HEK293 (cell line): ENCODE measurements at regions not wholly inside any gene's neighbourhood (a gene's known extent, or its start where the extent isn't known, plus 50 kb on each side); places are given as distances from the start of the nearest gene placed in this dataset.
"Not testable (repeated sequence)": the region's sequence is repeated elsewhere in the genome, so short reads cannot be mapped to it uniquely, and the experiment has no call there.

ENCODE experiments used
- CTCF ChIA-PET: fragments of 350-600 bp; formaldehyde crosslinking; extraction: SDS; loops from one replicate; lab custom pipeline; 2021; ENCODE audit warnings: antibody characterized with exemption; lab: Yijun Ruan, JAX
- POLR2A ChIA-PET: fragments of 300-600 bp; formaldehyde crosslinking; extraction: SDS; loops from one replicate; lab custom pipeline; 2020; ENCODE audit warnings: antibody characterized with exemption, inconsistent platforms; lab: Yijun Ruan, JAX
- H3K27ac ChIP-seq: fragments of 200-500 bp; sonication (Bioruptor generic); 2 replicates; pipeline ENCODE4 v1.5.1; 2014; ENCODE audit warnings: low read depth, low read length, control low read depth, inconsistent platforms; ENCODE audit errors: extremely low read depth
- H3K36me3 ChIP-seq, 2 experiments: fragments of 200-500 bp in 1 of 2; sonication (Bioruptor generic) in 1 of 2; 1 replicate in 1 of 2; 2 replicates in 1 of 2; pipeline ENCODE4 v1.5.1; 2014 to 2017; ENCODE audit warnings: inconsistent platforms in 2 of 2, low read length in 2 of 2; ENCODE audit not compliant: control insufficient read depth in 2 of 2, insufficient read depth in 1 of 2
- H3K4me1 ChIP-seq: fragments of 200-500 bp; sonication (Bioruptor generic); 2 replicates; pipeline ENCODE4 v1.5.1; 2014; ENCODE audit warnings: mild to moderate bottlenecking, low read length, inconsistent platforms; ENCODE audit not compliant: control insufficient read depth, insufficient read depth
- H3K4me3 ChIP-seq: 2 replicates; pipeline ENCODE4 v1.5.1; 2011; ENCODE audit warnings: low read depth, mild to moderate bottlenecking, control low read depth, low read length, moderate library complexity
- H3K9me3 ChIP-seq: fragments of 200-500 bp; sonication (Bioruptor generic); 2 replicates; pipeline ENCODE4 v1.5.1; 2014; ENCODE audit warnings: low read depth, low read length, inconsistent platforms; ENCODE audit not compliant: control insufficient read depth, insufficient read depth
- HOXD13 ChIP-seq: sonication (generic); formaldehyde crosslinking; IDR thresholded peaks from 2 replicates; pipeline ENCODE4 v1.8.0; 2022; ENCODE audit warnings: missing genetic modification reagents, borderline replicate concordance
- INSM2 ChIP-seq: fragments of 450-650 bp; formaldehyde crosslinking; IDR thresholded peaks from 2 replicates; pipeline ENCODE4 v1.5.1; 2016; ENCODE audit warnings: missing biosample characterization, missing genetic modification characterization
- KLF17 ChIP-seq: fragments of 450-650 bp; formaldehyde crosslinking; IDR thresholded peaks from 2 replicates; pipeline ENCODE4 v1.5.1; 2016; ENCODE audit warnings: missing biosample characterization, missing genetic modification characterization
- WT1 ChIP-seq: fragments of 450-650 bp; formaldehyde crosslinking; IDR thresholded peaks from 2 replicates; pipeline ENCODE4 v1.5.1; 2016; ENCODE audit warnings: missing biosample characterization, missing genetic modification characterization
- YY1 ChIP-seq: fragments of 450-650 bp; formaldehyde crosslinking; IDR thresholded peaks from 2 replicates; pipeline ENCODE4 v1.5.1; 2018; ENCODE audit warnings: missing biosample characterization, missing genetic modification characterization
- ZNF214 ChIP-seq: fragments of 450-650 bp; formaldehyde crosslinking; IDR thresholded peaks from 2 replicates; pipeline ENCODE4 v1.5.1; 2017; ENCODE audit warnings: missing biosample characterization, mild to moderate bottlenecking, missing genetic modification characterization, borderline replicate concordance
- ZNF24 ChIP-seq: fragments of 450-650 bp; formaldehyde crosslinking; IDR thresholded peaks from 2 replicates; pipeline ENCODE4 v1.5.1; 2016; ENCODE audit warnings: missing biosample characterization, missing genetic modification characterization
- ZNF302 ChIP-seq: fragments of 450-650 bp; formaldehyde crosslinking; IDR thresholded peaks from 2 replicates; pipeline ENCODE4 v1.5.1; 2016; ENCODE audit warnings: missing biosample characterization, missing genetic modification characterization, low read depth
- ZNF350 ChIP-seq: fragments of 450-650 bp; formaldehyde crosslinking; IDR thresholded peaks from 2 replicates; pipeline ENCODE4 v1.5.0; 2017; ENCODE audit warnings: missing biosample characterization, mild to moderate bottlenecking, missing genetic modification characterization
- ZNF362 ChIP-seq: fragments of 450-650 bp; formaldehyde crosslinking; IDR thresholded peaks from 2 replicates; pipeline ENCODE4 v1.5.1; 2016; ENCODE audit warnings: missing biosample characterization, missing genetic modification characterization
- ZNF404 ChIP-seq: fragments of 450-650 bp; formaldehyde crosslinking; IDR thresholded peaks from 2 replicates; pipeline ENCODE4 v1.5.1; 2017; ENCODE audit warnings: missing biosample characterization, missing genetic modification characterization
- ZNF449 ChIP-seq: fragments of 450-650 bp; formaldehyde crosslinking; IDR thresholded peaks from 2 replicates; pipeline ENCODE4 v1.5.1; 2017; ENCODE audit warnings: missing biosample characterization, mild to moderate bottlenecking, missing genetic modification characterization, moderate library complexity
- ZNF514 ChIP-seq: fragments of 450-650 bp; formaldehyde crosslinking; IDR thresholded peaks from 2 replicates; pipeline ENCODE4 v1.5.1; 2016; ENCODE audit warnings: missing biosample characterization, missing genetic modification characterization
- ZNF521 ChIP-seq: fragments of 450-650 bp; formaldehyde crosslinking; IDR thresholded peaks from 2 replicates; pipeline ENCODE4 v1.5.1; 2017; ENCODE audit warnings: missing biosample characterization, mild to moderate bottlenecking, missing genetic modification characterization
- ZNF544 ChIP-seq: fragments of 450-650 bp; formaldehyde crosslinking; IDR thresholded peaks from 2 replicates; pipeline ENCODE4 v1.5.0; 2017; ENCODE audit warnings: missing biosample characterization, missing genetic modification characterization
- ZNF555 ChIP-seq: fragments of 450-650 bp; formaldehyde crosslinking; conservative IDR thresholded peaks from 2 replicates; pipeline ENCODE4 v1.5.1; 2017; ENCODE audit warnings: missing biosample characterization, mild to moderate bottlenecking, missing genetic modification characterization, inconsistent platforms
- ZNF704 ChIP-seq: fragments of 450-650 bp; formaldehyde crosslinking; IDR thresholded peaks from 2 replicates; pipeline ENCODE4 v1.5.1; 2016; ENCODE audit warnings: missing biosample characterization, missing genetic modification characterization
- ZNF830 ChIP-seq: fragments of 450-650 bp; IDR thresholded peaks from 2 replicates; pipeline ENCODE4 v1.5.0; 2018; ENCODE audit warnings: missing biosample characterization, missing genetic modification characterization, low read depth, mild to moderate bottlenecking, moderate library complexity

GRCh38 chr3:104043001-104043543, 1323.6 kb upstream of the ALCAM start:
- H3K4me1 ChIP-seq, POLR2A ChIA-PET, H3K27ac ChIP-seq, H3K9me3 ChIP-seq, H3K36me3 ChIP-seq, CTCF ChIA-PET, H3K4me3 ChIP-seq: not testable (repeated sequence)

GRCh38 chr3:104044002-104044401, 1322.7 kb upstream of the ALCAM start:
- CTCF ChIA-PET, result no interaction called here
- H3K4me1 ChIP-seq, result no peaks in the 10 kb centered on the region

GRCh38 chr3:104066658-104067057, 1300.1 kb upstream of the ALCAM start:
- Histone ChIP-seq H3K36me3 (no peaks in the 10 kb centered on the region), H3K4me3 (no peak overlapping the region), H3K9me3 (no peaks in the 10 kb centered on the region), H3K4me1 (no peaks in the 10 kb centered on the region), H3K27ac (no peak overlapping the region)
- TF ChIP-seq INSM2 (tag by site-specific recombination) (no peak), WT1 (no peak), ZNF544 (tag by site-specific recombination) (no peak), ZNF350 (tag by site-specific recombination) (no peak), ZNF302 (tag by site-specific recombination) (no peak)
- ChIA-PET CTCF (no interaction called here), POLR2A (no interaction called here)

More at GRCh38 chr3:104044002-104044401, 1322.7 kb upstream of the ALCAM start:
- H3K4me3 ChIP-seq, result no peak overlapping the region
- H3K27ac ChIP-seq, result no peak overlapping the region
- no peaks in the 10 kb centered on the region for H3K9me3 ChIP-seq
- no peak for TF ChIP-seq KLF17 (tag by site-specific recombination)
- TF ChIP-seq ZNF449 (tag by site-specific recombination), result no peak
- TF ChIP-seq HOXD13 (CRISPR knock-in tag), result no peak
- no peak for TF ChIP-seq ZNF555 (tag by site-specific recombination)
- no peak for TF ChIP-seq ZNF704 (tag by site-specific recombination)
- no peak for TF ChIP-seq ZNF404 (tag by site-specific recombination)
- TF ChIP-seq ZNF521 (tag by site-specific recombination), result no peak
- no peak for TF ChIP-seq ZNF24
- TF ChIP-seq ZNF830, result no peak
- TF ChIP-seq ZNF362 (tag by site-specific recombination), result no peak
- TF ChIP-seq ZNF214, result no peak
- no peak for TF ChIP-seq ZNF514 (tag by site-specific recombination)
- TF ChIP-seq YY1, result no peak
- H3K36me3 ChIP-seq, result no peaks in the 10 kb centered on the region
- POLR2A ChIA-PET, result no interaction called here
